ENCODE measurements at regions not wholly inside any gene's neighbourhood (a gene's known extent, or its start where the extent isn't known, plus 50 kb on each side); places are given as distances from the start of the nearest gene placed in this dataset.
A peak's percentile ranks its signal among the peaks of the same experiment; 100 is the strongest.

GRCh38 chr3:153602801-153603200 is 440.8 kb downstream of the RAP2B start:
- DNase-seq (ENCODE audit: low spot score): no peak
- H2BK15ac ChIP-seq (ENCODE audit: low read length): no peak overlapping the region
- H3K23ac ChIP-seq (ENCODE audit: low read depth, low read length, poor library complexity): no peak overlapping the region
- no peaks in the 10 kb centered on the region for H3K36me3 ChIP-seq (replicated peaks in 1 of 2; ENCODE audit: control insufficient read depth in 2 of 2, insufficient read depth in 2 of 2, low read length in 2 of 2)
- no peak overlapping the region for H4K8ac ChIP-seq (ENCODE audit: low read depth, low read length)
- no peak overlapping the region for H3K18ac ChIP-seq (ENCODE audit: low read length)
- no peak overlapping the region for H3K9ac ChIP-seq (ENCODE audit: low read depth, low read length, poor library complexity)
- H3K27ac ChIP-seq (replicated peaks; ENCODE audit: low read length): no peak overlapping the region
- H2BK120ac ChIP-seq (ENCODE audit: low read depth, low read length): no peak overlapping the region
- no CpG with 5 or more reads among the region's 1 CpG for WGBS, 2 donors (ENCODE audit: extremely low coverage in 2 of 2, insufficient read length in 2 of 2, insufficient replicate concordance in 1 of 2)
- H3K9me3 ChIP-seq (replicated peaks in 1 of 2; ENCODE audit: control insufficient read depth in 2 of 2, insufficient read depth in 1 of 2, low read depth in 1 of 2, low read length in 2 of 2): no peaks in the 10 kb centered on the region
- no peak overlapping the region for H2BK12ac ChIP-seq (ENCODE audit: low read length)
- no peak overlapping the region for H2AK5ac ChIP-seq (ENCODE audit: low read depth, low read length)
- no peak overlapping the region for H3K14ac ChIP-seq (ENCODE audit: low read length)
- no peak overlapping the region for H2AFZ ChIP-seq (ENCODE audit: low read length)
- no peaks in the 10 kb centered on the region for H3K27me3 ChIP-seq (ENCODE audit: control insufficient read depth in 3 of 3, insufficient read depth in 3 of 3, low read depth in 1 of 3, low read length in 3 of 3)
- no peak overlapping the region for H4K91ac ChIP-seq (ENCODE audit: low read depth, low read length, poor library complexity)
- H3K4ac ChIP-seq (ENCODE audit: low read length): no peak overlapping the region
- no peaks in the 10 kb centered on the region for H3K79me1 ChIP-seq (ENCODE audit: low read depth, low read length)
- H3K4me3 ChIP-seq (ENCODE audit: low read length in 2 of 2): no peak overlapping the region
- H3K4me2 ChIP-seq (ENCODE audit: insufficient read depth, low read length, poor library complexity, severe bottlenecking): no peak overlapping the region
- H2BK5ac ChIP-seq (ENCODE audit: low read length): no peak overlapping the region
- H3K4me1 ChIP-seq (ENCODE audit: control insufficient read depth in 2 of 2, insufficient read depth in 1 of 2, low read depth in 1 of 2, low read length in 2 of 2): no peaks in the 10 kb centered on the region

DNA sequence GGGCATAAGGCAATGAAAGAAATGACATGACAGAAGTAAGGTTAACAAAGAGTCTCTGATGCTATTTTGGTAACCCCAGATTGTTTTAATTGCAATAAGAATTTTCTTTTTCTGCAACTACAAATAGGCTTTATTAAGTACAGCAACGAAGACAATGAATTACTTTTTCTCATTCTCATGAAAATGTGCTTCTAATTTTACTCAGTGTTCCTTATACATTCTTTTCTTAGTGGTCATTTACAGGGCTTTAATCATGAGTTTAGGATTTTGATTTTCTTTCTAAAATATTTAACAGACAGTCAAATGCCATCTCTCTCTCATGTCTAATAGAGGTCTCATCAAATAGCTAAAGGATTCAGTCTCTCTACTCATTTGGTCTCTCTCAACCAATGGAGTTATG is 452.1 kb downstream of the RAP2B start:
- Histone ChIP-seq H2AK5ac (ENCODE audit: low read depth, low read length) (no peak overlapping the region), H3K9me3 (replicated peaks in 1 of 2; ENCODE audit: control insufficient read depth in 2 of 2, insufficient read depth in 1 of 2, low read depth in 1 of 2, low read length in 2 of 2) (no peaks in the 10 kb centered on the region), H3K4me1 (ENCODE audit: control insufficient read depth in 2 of 2, insufficient read depth in 1 of 2, low read depth in 1 of 2, low read length in 2 of 2) (no peaks in the 10 kb centered on the region), H2AFZ (ENCODE audit: low read length) (peak overlapping the region; percentile 0), H3K36me3 (replicated peaks in 1 of 2; ENCODE audit: control insufficient read depth in 2 of 2, insufficient read depth in 2 of 2, low read length in 2 of 2) (no peaks in the 10 kb centered on the region), H2BK12ac (ENCODE audit: low read length) (no peak overlapping the region), H3K4ac (ENCODE audit: low read length) (no peak overlapping the region), H2BK120ac (ENCODE audit: low read depth, low read length) (no peak overlapping the region), H3K14ac (ENCODE audit: low read length) (no peak overlapping the region), H3K4me2 (ENCODE audit: insufficient read depth, low read length, poor library complexity, severe bottlenecking) (no peak overlapping the region), H3K23ac (ENCODE audit: low read depth, low read length, poor library complexity) (no peak overlapping the region), H4K8ac (ENCODE audit: low read depth, low read length) (no peak overlapping the region), H2BK5ac (ENCODE audit: low read length) (no peak overlapping the region), H3K18ac (ENCODE audit: low read length) (no peak overlapping the region), H4K91ac (ENCODE audit: low read depth, low read length, poor library complexity) (no peak overlapping the region), H3K79me1 (ENCODE audit: low read depth, low read length) (no peaks in the 10 kb centered on the region), H3K9ac (ENCODE audit: low read depth, low read length, poor library complexity) (no peak overlapping the region), H2BK15ac (ENCODE audit: low read length) (no peak overlapping the region), H3K4me3 (ENCODE audit: low read length in 2 of 2) (no peak overlapping the region), H3K27me3 (ENCODE audit: control insufficient read depth in 3 of 3, insufficient read depth in 3 of 3, low read depth in 1 of 3, low read length in 3 of 3) (no peaks in the 10 kb centered on the region), H3K27ac (replicated peaks; ENCODE audit: low read length) (no peak overlapping the region)
- DNase-seq (ENCODE audit: low spot score): no peak
- no CpG with 5 or more reads among the region's 1 CpG for WGBS, 2 donors (ENCODE audit: extremely low coverage in 2 of 2, insufficient read length in 2 of 2, insufficient replicate concordance in 1 of 2)

DNA sequence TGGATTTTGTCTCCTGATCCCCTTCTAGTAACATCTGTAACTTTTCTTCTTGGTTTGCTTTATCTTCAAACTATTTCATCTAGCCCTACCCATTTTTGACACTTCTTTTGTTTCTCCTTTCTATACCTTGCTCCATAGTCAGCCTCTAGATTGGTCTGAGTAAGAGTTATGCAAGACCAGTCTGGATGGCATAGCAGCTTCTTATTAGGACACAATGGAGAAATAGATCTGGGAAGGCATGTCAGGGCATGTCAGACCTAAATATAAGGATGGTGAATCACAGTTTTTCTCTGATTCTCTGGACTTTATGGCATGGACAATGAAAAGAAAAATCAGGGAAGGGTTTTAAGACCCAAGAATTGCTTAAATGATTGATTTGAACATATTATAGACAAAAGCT is 452.5 kb downstream of the RAP2B start:
- Histone ChIP-seq H3K27ac (replicated peaks; ENCODE audit: low read length) (no peak overlapping the region), H3K9me3 (replicated peaks in 1 of 2; ENCODE audit: control insufficient read depth in 2 of 2, insufficient read depth in 1 of 2, low read depth in 1 of 2, low read length in 2 of 2) (no peaks in the 10 kb centered on the region), H4K91ac (ENCODE audit: low read depth, low read length, poor library complexity) (no peak overlapping the region), H3K23ac (ENCODE audit: low read depth, low read length, poor library complexity) (no peak overlapping the region), H3K4me1 (ENCODE audit: control insufficient read depth in 2 of 2, insufficient read depth in 1 of 2, low read depth in 1 of 2, low read length in 2 of 2) (no peaks in the 10 kb centered on the region), H4K8ac (ENCODE audit: low read depth, low read length) (no peak overlapping the region), H3K4me2 (ENCODE audit: insufficient read depth, low read length, poor library complexity, severe bottlenecking) (no peak overlapping the region), H2BK15ac (ENCODE audit: low read length) (no peak overlapping the region), H3K14ac (ENCODE audit: low read length) (no peak overlapping the region), H2BK120ac (ENCODE audit: low read depth, low read length) (no peak overlapping the region), H2BK12ac (ENCODE audit: low read length) (no peak overlapping the region), H3K27me3 (ENCODE audit: control insufficient read depth in 3 of 3, insufficient read depth in 3 of 3, low read depth in 1 of 3, low read length in 3 of 3) (no peaks in the 10 kb centered on the region), H3K36me3 (replicated peaks in 1 of 2; ENCODE audit: control insufficient read depth in 2 of 2, insufficient read depth in 2 of 2, low read length in 2 of 2) (no peaks in the 10 kb centered on the region), H2AK5ac (ENCODE audit: low read depth, low read length) (no peak overlapping the region), H3K79me1 (ENCODE audit: low read depth, low read length) (no peaks in the 10 kb centered on the region), H3K18ac (ENCODE audit: low read length) (no peak overlapping the region), H3K9ac (ENCODE audit: low read depth, low read length, poor library complexity) (no peak overlapping the region), H3K4me3 (ENCODE audit: low read length in 2 of 2) (no peak overlapping the region), H2AFZ (ENCODE audit: low read length) (peak overlapping the region; percentile 9), H3K4ac (ENCODE audit: low read length) (no peak overlapping the region), H2BK5ac (ENCODE audit: low read length) (no peak overlapping the region)
- DNase-seq (ENCODE audit: low spot score): no peak

DNA sequence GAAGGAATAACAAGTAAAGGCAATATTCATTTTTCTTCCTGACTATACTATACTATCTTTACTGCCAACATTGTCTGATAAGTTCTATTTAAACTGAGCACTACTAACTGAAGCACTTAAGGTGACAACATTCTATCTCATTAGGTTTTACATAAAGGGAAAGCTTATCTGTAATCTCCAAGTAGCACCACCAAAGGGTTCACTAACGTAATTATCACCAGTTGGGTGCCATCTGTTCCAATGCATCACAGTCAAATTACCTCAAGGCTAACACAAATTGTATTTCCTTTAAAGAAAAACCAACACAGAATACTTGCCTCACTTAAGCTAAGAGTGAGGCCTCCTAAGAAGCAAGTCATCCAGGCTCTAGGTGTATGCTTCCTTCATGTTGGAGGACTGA is 453.8 kb downstream of the RAP2B start:
- peaks cover 0 to 6% of the 10 kb centered on the region in 2 donors for H3K9me3 ChIP-seq (replicated peaks in 1 of 2; ENCODE audit: control insufficient read depth in 2 of 2, insufficient read depth in 1 of 2, low read depth in 1 of 2, low read length in 2 of 2)

More for the DNA sequence above, 453.8 kb downstream of the RAP2B start:
- Histone ChIP-seq H2BK12ac (ENCODE audit: low read length) (no peak overlapping the region), H2AK5ac (ENCODE audit: low read depth, low read length) (no peak overlapping the region), H3K4me2 (ENCODE audit: insufficient read depth, low read length, poor library complexity, severe bottlenecking) (no peak overlapping the region), H3K14ac (ENCODE audit: low read length) (no peak overlapping the region), H3K27ac (replicated peaks; ENCODE audit: low read length) (no peak overlapping the region), H3K4me3 (ENCODE audit: low read length in 2 of 2) (no peak overlapping the region), H3K18ac (ENCODE audit: low read length) (no peak overlapping the region), H2BK120ac (ENCODE audit: low read depth, low read length) (no peak overlapping the region), H2BK5ac (ENCODE audit: low read length) (no peak overlapping the region), H3K27me3 (ENCODE audit: control insufficient read depth in 3 of 3, insufficient read depth in 3 of 3, low read depth in 1 of 3, low read length in 3 of 3) (no peaks in the 10 kb centered on the region), H4K91ac (ENCODE audit: low read depth, low read length, poor library complexity) (no peak overlapping the region), H3K36me3 (replicated peaks in 1 of 2; ENCODE audit: control insufficient read depth in 2 of 2, insufficient read depth in 2 of 2, low read length in 2 of 2) (no peaks in the 10 kb centered on the region), H2AFZ (ENCODE audit: low read length) (no peak overlapping the region), H3K23ac (ENCODE audit: low read depth, low read length, poor library complexity) (no peak overlapping the region), H3K4ac (ENCODE audit: low read length) (no peak overlapping the region), H3K79me1 (ENCODE audit: low read depth, low read length) (no peaks in the 10 kb centered on the region), H3K4me1 (ENCODE audit: control insufficient read depth in 2 of 2, insufficient read depth in 1 of 2, low read depth in 1 of 2, low read length in 2 of 2) (no peaks in the 10 kb centered on the region), H3K9ac (ENCODE audit: low read depth, low read length, poor library complexity) (no peak overlapping the region), H2BK15ac (ENCODE audit: low read length) (no peak overlapping the region), H4K8ac (ENCODE audit: low read depth, low read length) (no peak overlapping the region)
- no CpG with 5 or more reads among the region's 1 CpG for WGBS, 2 donors (ENCODE audit: extremely low coverage in 2 of 2, insufficient read length in 2 of 2, insufficient replicate concordance in 1 of 2)
- DNase-seq (ENCODE audit: low spot score): no peak
